C4-2B (cell line): ENCODE measurements at regions not wholly inside any gene's neighbourhood (a gene's known extent, or its start where the extent isn't known, plus 50 kb on each side); places are given as distances from the start of the nearest gene placed in this dataset.

ENCODE experiments used
- CTCF ChIP-seq: fragments of 450-650 bp; conservative IDR thresholded peaks from 2 replicates; pipeline ENCODE4 v1.5.1; 2017; ENCODE audit warnings: mild to moderate bottlenecking
- ZFX ChIP-seq: fragments of 450-650 bp; IDR thresholded peaks from 2 replicates; pipeline ENCODE4 v1.6.1; 2017

- TF ChIP-seq CTCF, result no peak
- no peak for TF ChIP-seq ZFX
Measured at GRCh38 chr15:77853910-77854309, 221.2 kb upstream of the LINGO1 start.
